ENCODE measurements at regions not wholly inside any gene's neighbourhood (a gene's known extent, or its start where the extent isn't known, plus 50 kb on each side); places are given as distances from the start of the nearest gene placed in this dataset.

DNA sequence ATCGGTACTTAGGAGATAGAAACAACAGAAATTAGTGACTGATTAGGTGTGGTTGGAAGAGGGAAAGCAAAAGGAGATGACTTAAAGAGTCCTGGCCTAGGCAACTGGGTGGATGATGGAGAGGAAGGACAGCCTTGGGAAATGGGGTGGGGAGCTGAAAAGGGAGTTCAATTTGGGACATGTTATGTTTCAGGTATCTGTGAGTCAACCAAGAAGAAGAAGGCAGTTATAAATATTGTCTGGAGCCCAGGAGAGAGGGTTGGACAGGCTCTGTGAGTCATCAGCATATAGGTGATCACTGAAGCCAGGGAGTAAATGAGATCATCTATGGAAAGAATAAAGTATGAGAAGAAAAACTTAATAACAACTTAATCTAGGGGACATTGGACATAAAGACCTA lies 357.7 kb downstream of the NPR3 start:
- Histone ChIP-seq H3K4me2 (no peak overlapping the region), H3K4me3 (no peak overlapping the region), H3K4me1 (replicated peaks; ENCODE audit: insufficient read depth) (0 out of 2 replicates have a peak, but pooled peaks cover 4% of the 10 kb centered on the region), H2AFZ (no peak overlapping the region), H4K20me1 (ENCODE audit: insufficient read depth) (no peaks in the 10 kb centered on the region), H3K27me3 (ENCODE audit: insufficient read depth, low read depth) (no peaks in the 10 kb centered on the region), H3K79me2 (ENCODE audit: low read depth) (no peaks in the 10 kb centered on the region), H3K36me3 (ENCODE audit: low read depth) (no peaks in the 10 kb centered on the region), H3K27ac (no peak overlapping the region), H3F3A (ENCODE audit: insufficient read depth, low read depth) (no peaks in the 10 kb centered on the region), H3K9me3 (ENCODE audit: insufficient read depth, low read depth) (no peaks in the 10 kb centered on the region), H3K9me2 (ENCODE audit: insufficient read depth) (no peaks in the 10 kb centered on the region)
- POLR2A ChIA-PET (ENCODE audit: unreplicated experiment): no interaction called here
- intact Hi-C loops (cut with micrococcal nuclease; ENCODE audit: unreplicated experiment): no loop called here
- CTCF ChIA-PET: no interaction called here
- BruUV-seq (replicated peaks): no TSS peak
- DNase-seq: peak in 1 of 2 experiments; percentile 29
- TF ChIP-seq CTCF (conservative IDR thresholded peaks at IDR 0.05) (no peak), EZH2 (IDR thresholded peaks at IDR 0.05; ENCODE audit: low read depth) (no peak)

- DNase-seq: no peak
- Histone ChIP-seq H3K27me3 (ENCODE audit: insufficient read depth, low read depth) (no peaks in the 10 kb centered on the region), H3K9me2 (ENCODE audit: insufficient read depth) (no peaks in the 10 kb centered on the region), H3F3A (ENCODE audit: insufficient read depth, low read depth) (no peaks in the 10 kb centered on the region), H3K36me3 (ENCODE audit: low read depth) (no peaks in the 10 kb centered on the region), H3K4me3 (no peak overlapping the region), H2AFZ (no peak overlapping the region), H3K27ac (no peak overlapping the region), H4K20me1 (ENCODE audit: insufficient read depth) (no peaks in the 10 kb centered on the region), H3K9me3 (ENCODE audit: insufficient read depth, low read depth) (no peaks in the 10 kb centered on the region), H3K4me2 (no peak overlapping the region), H3K4me1 (replicated peaks; ENCODE audit: insufficient read depth) (0 out of 2 replicates have a peak, but pooled peaks cover 9% of the 10 kb centered on the region), H3K79me2 (ENCODE audit: low read depth) (no peaks in the 10 kb centered on the region)
- POLR2A ChIA-PET (ENCODE audit: unreplicated experiment): no interaction called here
- TF ChIP-seq CTCF (conservative IDR thresholded peaks at IDR 0.05): no peak
- TF ChIP-seq EZH2 (IDR thresholded peaks at IDR 0.05; ENCODE audit: low read depth): no peak
- CTCF ChIA-PET: no interaction called here
- BruUV-seq (replicated peaks): no TSS peak
- intact Hi-C loops (cut with micrococcal nuclease; ENCODE audit: unreplicated experiment): no loop called here
These were observed 361.2 kb downstream of the NPR3 start for GRCh38 chr5:33072296-33072695.

- no TSS peak for BruUV-seq (replicated peaks)
- Histone ChIP-seq H3K9me2 (ENCODE audit: insufficient read depth) (no peaks in the 10 kb centered on the region), H3K36me3 (ENCODE audit: low read depth) (no peaks in the 10 kb centered on the region), H4K20me1 (ENCODE audit: insufficient read depth) (no peaks in the 10 kb centered on the region), H3K27me3 (ENCODE audit: insufficient read depth, low read depth) (no peaks in the 10 kb centered on the region), H3K4me3 (no peak overlapping the region), H3K4me1 (replicated peaks; ENCODE audit: insufficient read depth) (0 out of 2 replicates have a peak, but pooled peaks cover 9% of the 10 kb centered on the region), H2AFZ (no peak overlapping the region), H3K9me3 (ENCODE audit: insufficient read depth, low read depth) (no peaks in the 10 kb centered on the region), H3F3A (ENCODE audit: insufficient read depth, low read depth) (no peaks in the 10 kb centered on the region), H3K27ac (no peak overlapping the region), H3K4me2 (no peak overlapping the region), H3K79me2 (ENCODE audit: low read depth) (no peaks in the 10 kb centered on the region)
- no peak for TF ChIP-seq EZH2 (IDR thresholded peaks at IDR 0.05; ENCODE audit: low read depth)
- ChIA-PET POLR2A (ENCODE audit: unreplicated experiment) (no interaction called here), CTCF (no interaction called here)
- intact Hi-C loops (cut with micrococcal nuclease; ENCODE audit: unreplicated experiment): no loop called here
- no peak for DNase-seq
These were observed 361.6 kb downstream of the NPR3 start for GRCh38 chr5:33072726-33073125.

DNA sequence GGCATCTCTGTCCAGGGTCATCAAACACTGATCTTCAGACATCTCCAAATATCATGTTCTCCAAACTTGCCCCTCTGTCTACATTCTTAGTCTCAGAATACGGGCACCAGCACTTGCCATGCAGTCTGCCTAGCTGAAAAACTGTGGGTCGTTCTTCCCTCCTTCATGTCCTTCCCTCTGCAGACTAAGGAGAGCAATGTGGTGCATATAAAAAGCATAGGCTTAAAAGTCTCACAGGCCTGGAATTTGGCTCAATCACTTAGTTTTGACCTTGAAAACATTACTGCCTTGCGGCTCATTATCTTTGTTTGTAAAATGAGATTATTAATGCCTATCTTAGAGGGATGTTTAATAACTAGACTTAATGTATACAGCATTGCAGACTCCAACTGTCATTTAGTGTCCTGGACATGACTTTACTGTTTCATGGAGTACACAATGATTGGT lies 362.8 kb downstream of the NPR3 start:
- BruUV-seq (replicated peaks): no TSS peak
- intact Hi-C loops (cut with micrococcal nuclease; ENCODE audit: unreplicated experiment): loop anchor here (2.0 kb wide), 2 partner anchors 23 to 107 kb away; no protein-coding TSS in a partner anchor

More for the DNA sequence above, 362.8 kb downstream of the NPR3 start:
- H3K9me2 ChIP-seq (ENCODE audit: insufficient read depth): no peaks in the 10 kb centered on the region
- H3K36me3 ChIP-seq (ENCODE audit: low read depth): no peaks in the 10 kb centered on the region
- H3K27ac ChIP-seq: no peak overlapping the region
- H3F3A ChIP-seq (ENCODE audit: insufficient read depth, low read depth): no peaks in the 10 kb centered on the region
- H3K27me3 ChIP-seq (ENCODE audit: insufficient read depth, low read depth): no peaks in the 10 kb centered on the region
- 0 out of 2 replicates have a peak, but pooled peaks cover 5% of the 10 kb centered on the region for H3K4me1 ChIP-seq (replicated peaks; ENCODE audit: insufficient read depth)
- H3K79me2 ChIP-seq (ENCODE audit: low read depth): no peaks in the 10 kb centered on the region
- no peak overlapping the region for H3K4me2 ChIP-seq
- H3K4me3 ChIP-seq: no peak overlapping the region
- POLR2A ChIA-PET (ENCODE audit: unreplicated experiment): no interaction called here
- no peak for DNase-seq
- TF ChIP-seq CTCF (conservative IDR thresholded peaks at IDR 0.05): no peak
- no peaks in the 10 kb centered on the region for H3K9me3 ChIP-seq (ENCODE audit: insufficient read depth, low read depth)
- no peaks in the 10 kb centered on the region for H4K20me1 ChIP-seq (ENCODE audit: insufficient read depth)
- CTCF ChIA-PET: no interaction called here
- no peak overlapping the region for H2AFZ ChIP-seq
